Mammary epithelial cell (primary cell): ENCODE measurements at regions not wholly inside any gene's neighbourhood (a gene's known extent, or its start where the extent isn't known, plus 50 kb on each side); places are given as distances from the start of the nearest gene placed in this dataset.

Source experiments
- EZH2 ChIP-seq: IDR thresholded peaks from 2 replicates; pipeline ENCODE4 v1.6.1; 2012; ENCODE audit warnings: low read length, inconsistent platforms, borderline replicate concordance
- TF ChIP-seq, protein P1 (sequence below), 2 donors: IDR thresholded peaks in 1 of 2; conservative IDR thresholded peaks in 1 of 2; 2 replicates each; pipeline ENCODE4 v1.5.1; 2011 to 2012; ENCODE audit warnings: inconsistent platforms in 2 of 2, low read length in 2 of 2, mild to moderate bottlenecking in 2 of 2, control low read depth in 1 of 2, low read depth in 1 of 2; ENCODE audit not compliant: insufficient read depth in 1 of 2; ENCODE audit errors: extremely low read depth in 1 of 2

DNA sequence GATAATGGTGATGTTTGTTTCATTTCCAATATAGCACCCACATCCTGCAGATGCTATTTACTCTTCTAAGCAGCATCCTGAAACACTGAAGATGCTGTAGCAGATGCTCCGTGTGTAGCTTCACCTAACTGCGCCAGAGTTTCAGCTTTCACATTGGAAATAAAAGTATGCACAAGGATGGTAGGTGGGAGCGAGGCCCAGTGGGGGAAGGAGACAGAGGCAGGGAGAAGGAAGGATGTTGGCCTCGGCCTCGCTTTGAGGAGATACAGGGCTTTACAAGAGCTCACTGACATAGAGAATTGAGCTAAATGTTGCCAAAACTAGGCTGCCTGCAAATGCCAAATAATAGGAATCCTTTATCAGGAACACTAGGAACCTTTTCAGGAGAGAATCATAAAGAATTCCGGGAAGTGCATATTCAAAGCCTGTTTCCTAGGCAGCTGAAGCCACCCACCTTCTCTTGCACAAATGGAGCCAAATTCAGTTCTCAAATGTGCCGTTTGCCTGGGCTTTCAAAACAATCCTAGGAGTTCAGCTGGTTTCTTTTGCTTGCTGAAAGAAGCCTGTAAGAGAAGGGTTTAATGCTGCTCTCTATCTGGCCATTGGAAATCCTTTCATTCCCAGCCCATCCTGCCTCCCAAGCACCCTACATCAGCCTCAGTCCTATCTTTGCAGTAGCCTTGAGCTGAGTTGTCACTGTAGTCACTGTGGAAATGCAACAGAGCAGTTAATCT, 135.4 kb upstream of the ATP1B1 start:
- TF ChIP-seq, protein P1, sequence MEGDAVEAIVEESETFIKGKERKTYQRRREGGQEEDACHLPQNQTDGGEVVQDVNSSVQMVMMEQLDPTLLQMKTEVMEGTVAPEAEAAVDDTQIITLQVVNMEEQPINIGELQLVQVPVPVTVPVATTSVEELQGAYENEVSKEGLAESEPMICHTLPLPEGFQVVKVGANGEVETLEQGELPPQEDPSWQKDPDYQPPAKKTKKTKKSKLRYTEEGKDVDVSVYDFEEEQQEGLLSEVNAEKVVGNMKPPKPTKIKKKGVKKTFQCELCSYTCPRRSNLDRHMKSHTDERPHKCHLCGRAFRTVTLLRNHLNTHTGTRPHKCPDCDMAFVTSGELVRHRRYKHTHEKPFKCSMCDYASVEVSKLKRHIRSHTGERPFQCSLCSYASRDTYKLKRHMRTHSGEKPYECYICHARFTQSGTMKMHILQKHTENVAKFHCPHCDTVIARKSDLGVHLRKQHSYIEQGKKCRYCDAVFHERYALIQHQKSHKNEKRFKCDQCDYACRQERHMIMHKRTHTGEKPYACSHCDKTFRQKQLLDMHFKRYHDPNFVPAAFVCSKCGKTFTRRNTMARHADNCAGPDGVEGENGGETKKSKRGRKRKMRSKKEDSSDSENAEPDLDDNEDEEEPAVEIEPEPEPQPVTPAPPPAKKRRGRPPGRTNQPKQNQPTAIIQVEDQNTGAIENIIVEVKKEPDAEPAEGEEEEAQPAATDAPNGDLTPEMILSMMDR (conservative IDR thresholded peaks at IDR 0.05 in 1 of 2, IDR thresholded peaks at IDR 0.05 in 1 of 2; ENCODE audit: extremely low read depth in 1 of 2, insufficient read depth in 1 of 2, low read depth in 1 of 2, low read length in 2 of 2), result no peak
- no peak for TF ChIP-seq EZH2
